HG03039 (cell line): ENCODE measurements at regions not wholly inside any gene's neighbourhood (a gene's known extent, or its start where the extent isn't known, plus 50 kb on each side); places are given as distances from the start of the nearest gene placed in this dataset.
"Not testable (repeated sequence)": the region's sequence is repeated elsewhere in the genome, so short reads cannot be mapped to it uniquely, and the experiment has no call there.

ENCODE experiments used
- ATAC-seq: cut with Tn5 transposase; IDR thresholded peaks from one replicate; pipeline ENCODE4 v1.9.1; 2021; ENCODE audit warnings: mild to moderate bottlenecking, moderate library complexity; ENCODE audit not compliant: unreplicated experiment

DNA sequence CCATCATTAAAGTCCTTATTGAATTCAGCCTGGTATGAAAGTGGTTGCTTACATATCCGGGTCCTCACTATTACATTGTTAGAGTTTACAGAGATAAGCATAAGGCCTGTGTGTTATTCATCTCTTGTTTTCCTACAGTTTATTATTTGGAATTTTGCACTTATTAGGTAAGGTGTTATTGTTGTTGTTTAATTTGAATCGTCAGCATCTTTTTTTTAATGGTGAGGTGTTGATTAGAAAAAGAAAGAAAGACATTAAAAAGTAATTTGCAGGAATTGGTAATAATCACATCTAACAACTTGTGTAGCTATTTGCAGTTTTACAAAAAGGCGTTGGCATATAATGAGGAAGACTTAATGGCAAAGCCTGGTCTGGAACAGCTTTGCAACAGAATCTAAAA is 158.6 kb downstream of the SAMD5 start:
- ATAC-seq: no peak

- ATAC-seq: no peak
Observed at GRCh38 chr6:147674099-147674498, 165.6 kb downstream of the SAMD5 start.

GRCh38 chr6:147674794-147675193 is 166.3 kb downstream of the SAMD5 start:
- no peak for ATAC-seq

DNA sequence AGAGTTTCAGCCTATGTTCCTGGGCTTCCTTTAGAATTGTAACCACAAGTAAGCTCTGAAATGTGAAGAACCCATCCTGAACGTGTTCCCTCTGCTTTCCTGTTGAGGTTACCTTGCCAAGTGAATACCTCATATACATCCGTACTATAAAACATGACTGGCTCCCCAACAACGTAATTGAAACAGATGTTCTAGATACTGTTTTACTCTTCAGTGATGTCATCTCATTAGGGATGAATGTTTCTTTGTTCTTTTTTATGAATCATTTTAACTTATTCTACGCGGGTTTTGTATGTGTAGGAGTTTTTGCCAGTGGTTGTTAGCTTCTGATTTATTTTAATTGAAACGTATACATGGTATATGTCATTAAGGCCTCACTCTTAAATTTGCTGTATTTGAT is 166.8 kb downstream of the SAMD5 start:
- no peak for ATAC-seq

DNA sequence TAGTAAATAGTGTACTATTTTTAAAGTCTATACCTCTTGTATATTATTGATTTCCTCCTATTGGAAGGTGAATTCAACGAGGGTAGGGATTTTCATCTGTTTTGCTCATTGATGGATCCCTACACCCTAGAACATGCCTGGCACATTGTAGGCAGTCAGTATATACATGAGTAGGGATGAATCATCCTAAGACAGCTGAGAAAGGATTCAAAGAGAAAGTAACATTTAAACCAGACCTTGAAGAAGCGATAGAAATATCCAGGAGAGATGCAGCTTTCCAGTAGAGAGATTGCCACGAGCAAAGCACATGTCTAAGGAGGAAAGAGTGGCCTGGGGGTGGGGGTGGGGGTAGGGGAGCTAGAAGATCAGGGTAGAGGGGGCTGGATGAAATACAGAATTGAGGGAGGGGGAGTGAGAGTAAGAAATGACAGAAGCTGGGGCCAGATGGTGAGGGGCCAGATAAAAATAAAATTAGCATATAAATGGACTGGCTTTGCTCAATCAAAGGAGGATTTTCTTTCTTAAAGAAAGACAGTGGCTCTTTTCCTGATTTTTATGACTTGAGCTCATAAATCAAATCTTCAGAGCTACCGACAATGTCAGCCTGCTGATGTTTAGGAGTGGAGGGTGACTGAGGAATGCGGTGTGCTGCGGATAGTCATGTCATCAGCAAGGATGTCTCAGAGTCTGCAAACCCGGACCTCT is 168.2 kb downstream of the SAMD5 start:
- no peak for ATAC-seq

DNA sequence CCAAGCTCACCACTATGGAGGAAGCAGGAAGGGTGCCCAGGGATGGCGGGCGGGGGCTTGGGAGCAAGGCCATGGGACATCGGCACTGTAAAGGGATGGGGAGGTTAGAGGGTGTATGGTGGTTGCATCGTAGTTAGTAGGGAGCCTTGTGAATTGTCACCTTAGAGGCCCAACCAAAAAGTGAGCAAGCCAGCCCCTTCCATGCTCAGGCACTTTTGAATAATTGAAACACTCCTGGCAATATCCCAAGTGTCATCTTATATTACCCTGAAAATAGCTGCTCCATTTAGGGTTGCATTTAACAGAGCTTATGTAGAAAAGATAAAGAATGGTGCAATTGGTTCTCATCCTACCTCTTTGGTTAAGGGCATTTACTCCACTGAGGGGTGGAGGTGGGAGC is 169.2 kb downstream of the SAMD5 start:
- no peak for ATAC-seq

DNA sequence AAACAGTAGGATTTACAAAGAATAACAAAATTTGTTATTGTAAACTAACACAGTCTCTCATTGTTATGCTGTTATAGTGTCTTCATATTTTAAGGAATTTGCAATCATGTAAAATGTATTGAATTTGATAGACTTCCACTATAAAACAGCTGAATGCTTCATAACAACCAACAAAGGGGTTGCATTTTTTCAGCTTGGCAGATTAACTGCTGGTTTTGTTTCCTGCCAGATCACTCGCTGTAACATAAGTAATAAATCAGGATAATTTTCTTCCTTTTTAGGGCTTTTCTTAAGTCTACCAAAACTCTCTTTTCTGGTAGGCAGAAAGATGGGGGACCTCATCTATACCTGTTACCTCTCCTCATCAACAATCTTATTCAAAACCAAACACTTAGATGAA is 169.8 kb downstream of the SAMD5 start:
- ATAC-seq: no peak

DNA sequence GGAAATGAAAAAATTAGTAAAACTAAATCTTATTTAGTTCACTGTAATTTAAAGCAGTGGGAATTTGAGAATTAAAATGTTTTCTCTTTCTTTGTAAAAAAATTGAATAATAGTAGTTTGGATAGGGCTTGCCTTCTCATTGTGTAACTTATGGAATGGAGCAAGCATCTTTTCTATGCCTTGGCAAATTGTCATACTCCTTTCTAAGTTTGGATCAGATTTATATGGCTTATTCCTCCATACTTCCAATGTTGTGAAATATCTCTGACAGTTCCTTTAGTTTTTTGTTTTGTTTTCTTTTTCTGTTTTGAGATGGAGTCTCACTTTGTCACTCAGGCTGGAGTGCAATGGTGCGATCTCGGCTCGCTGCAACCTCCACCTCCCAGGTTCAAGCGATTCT is 176.4 kb downstream of the SAMD5 start:
- no peak for ATAC-seq

- ATAC-seq: no peak
Observed at GRCh38 chr6:147689398-147689797, 180.9 kb downstream of the SAMD5 start.

GRCh38 chr6:147691446-147691845 is 183.0 kb downstream of the SAMD5 start:
- no peak for ATAC-seq

DNA sequence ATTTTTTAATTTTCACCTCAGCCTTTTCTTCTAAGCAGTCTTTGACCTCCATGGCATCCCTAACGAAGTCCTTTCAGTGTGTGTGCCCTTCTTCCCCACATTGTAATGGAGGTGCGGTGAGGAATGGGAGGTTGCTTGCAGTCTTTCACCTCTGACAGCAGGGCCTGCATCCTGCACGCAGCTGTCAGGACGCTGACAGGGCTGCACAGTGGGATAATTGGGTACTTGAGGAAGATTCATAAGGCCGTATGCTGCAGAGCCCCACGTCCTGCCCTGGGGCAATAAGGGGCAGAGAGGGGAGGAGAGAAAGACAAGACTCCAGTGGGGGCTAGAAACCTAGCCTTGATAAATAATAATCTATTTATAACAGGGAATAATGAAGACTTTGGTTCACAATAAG is 184.7 kb downstream of the SAMD5 start:
- no peak for ATAC-seq

DNA sequence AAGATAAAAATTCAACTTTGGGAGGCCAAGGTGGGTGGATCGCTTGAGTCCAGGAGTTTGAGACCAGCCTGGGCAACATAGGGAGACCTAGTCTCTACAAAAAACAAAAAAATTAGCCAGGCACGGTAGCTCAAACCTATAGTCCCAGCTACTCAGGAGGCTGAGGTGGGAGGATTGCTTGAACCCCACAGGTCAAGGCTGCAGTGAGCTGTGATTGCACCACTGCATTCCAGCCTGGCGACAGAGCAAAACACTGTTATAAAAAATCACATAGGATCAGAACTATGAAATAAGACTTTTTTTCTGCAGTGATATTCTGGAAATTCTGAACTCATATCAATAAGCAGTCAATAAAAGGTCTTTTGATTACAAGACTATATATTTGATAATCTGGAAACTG is 186.1 kb downstream of the SAMD5 start:
- ATAC-seq: not testable (repeated sequence)

DNA sequence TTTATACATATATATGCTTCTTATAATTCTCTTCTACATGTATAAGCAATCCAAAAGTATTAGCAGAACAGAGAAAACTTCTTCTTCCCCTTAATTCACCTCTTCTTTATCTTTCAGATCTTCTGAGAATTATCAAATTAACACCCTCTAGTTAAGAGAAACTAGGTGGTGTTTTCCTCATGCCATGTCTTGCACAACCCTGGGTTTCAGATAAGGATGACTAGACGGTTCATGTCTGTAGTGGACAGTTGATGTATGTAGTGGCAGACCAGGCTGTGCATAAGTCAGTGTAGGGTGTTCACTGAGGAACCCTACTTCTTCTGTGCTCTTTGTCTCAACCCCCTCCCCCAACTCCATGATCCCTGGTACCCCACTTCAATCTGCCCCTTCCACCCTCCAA is 187.3 kb downstream of the SAMD5 start:
- ATAC-seq: no peak

DNA sequence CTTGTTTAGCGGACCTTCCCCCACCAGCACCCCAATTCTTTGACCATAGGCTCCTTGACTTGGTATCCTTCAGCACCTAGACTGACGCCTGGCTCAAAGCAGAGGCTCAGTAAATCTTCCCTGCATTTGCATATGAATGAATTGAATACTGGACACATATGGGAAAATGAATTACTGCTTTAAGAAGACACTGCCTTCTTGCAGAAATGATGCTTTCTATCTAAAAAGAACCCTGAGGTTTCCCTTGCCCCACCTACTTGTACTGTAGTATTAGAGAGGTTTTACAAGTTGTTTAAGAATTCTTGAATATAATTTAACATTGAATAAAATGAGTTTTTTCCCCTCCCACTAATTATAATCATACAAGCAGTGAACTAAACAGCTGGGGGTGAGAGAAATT is 190.7 kb downstream of the SAMD5 start:
- no peak for ATAC-seq

DNA sequence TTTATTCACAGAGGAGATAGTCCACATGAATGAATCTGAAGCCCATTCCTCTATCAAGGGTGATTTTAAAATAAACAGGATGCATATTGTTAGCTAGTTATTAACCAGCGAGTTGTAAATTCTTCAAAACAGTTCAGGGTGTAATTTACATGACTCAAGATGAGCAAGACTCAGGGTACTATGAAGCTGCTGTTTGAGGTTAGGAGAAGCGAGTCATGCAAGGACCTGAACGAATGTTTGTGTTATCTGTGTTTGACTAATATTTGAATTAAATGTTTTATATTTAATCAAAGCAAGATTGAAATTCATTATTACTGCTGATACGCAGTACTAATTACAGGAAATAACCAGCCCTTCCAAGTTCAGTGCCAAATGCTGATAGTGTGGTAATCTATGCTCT is 191.1 kb downstream of the SAMD5 start:
- no peak for ATAC-seq

GRCh38 chr6:147700436-147701209 is 192.1 kb downstream of the SAMD5 start:
- ATAC-seq: no peak

GRCh38 chr6:147704691-147705090 is 196.2 kb downstream of the SAMD5 start:
- ATAC-seq: no peak

DNA sequence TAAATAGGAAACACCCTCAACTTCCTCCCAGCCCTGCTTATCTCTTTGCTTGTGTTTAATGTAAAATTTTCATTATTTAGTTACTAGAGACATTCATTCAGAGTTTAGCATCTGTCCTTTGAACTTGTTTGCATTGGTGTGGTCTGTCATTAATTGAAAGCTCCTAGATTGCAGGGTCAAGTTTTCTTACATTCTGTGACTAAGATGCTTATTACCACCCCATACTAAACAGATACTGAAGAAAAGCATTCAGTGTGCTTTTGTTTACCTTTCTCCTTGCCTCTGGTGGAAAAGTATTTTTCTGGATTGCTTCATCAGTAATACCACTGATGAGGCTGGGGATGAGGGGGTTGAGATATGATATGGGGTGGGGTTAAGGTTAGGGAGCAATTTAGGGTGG is 199.0 kb downstream of the SAMD5 start:
- no peak for ATAC-seq

DNA sequence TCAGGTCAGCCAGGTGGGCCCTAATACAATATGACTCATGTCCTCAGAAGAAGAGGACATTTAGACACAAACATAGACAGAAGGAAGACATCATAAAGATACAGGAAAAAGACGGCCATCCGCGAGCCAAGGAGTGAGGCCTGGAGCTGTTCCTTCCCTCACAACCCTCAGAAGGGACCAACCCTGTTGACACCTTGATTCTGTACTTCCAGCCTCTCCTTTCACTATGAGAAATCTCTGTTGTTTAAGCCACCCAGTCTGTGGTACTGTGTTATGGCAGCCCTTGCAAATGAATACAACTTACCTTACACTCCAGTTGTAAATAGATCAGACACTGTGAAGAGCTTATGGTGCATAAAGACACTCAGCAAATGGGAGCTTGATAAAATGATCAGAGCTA is 199.7 kb downstream of the SAMD5 start:
- ATAC-seq: no peak

- ATAC-seq: no peak
Observed at GRCh38 chr6:147709396-147710272, 201.1 kb downstream of the SAMD5 start.

DNA sequence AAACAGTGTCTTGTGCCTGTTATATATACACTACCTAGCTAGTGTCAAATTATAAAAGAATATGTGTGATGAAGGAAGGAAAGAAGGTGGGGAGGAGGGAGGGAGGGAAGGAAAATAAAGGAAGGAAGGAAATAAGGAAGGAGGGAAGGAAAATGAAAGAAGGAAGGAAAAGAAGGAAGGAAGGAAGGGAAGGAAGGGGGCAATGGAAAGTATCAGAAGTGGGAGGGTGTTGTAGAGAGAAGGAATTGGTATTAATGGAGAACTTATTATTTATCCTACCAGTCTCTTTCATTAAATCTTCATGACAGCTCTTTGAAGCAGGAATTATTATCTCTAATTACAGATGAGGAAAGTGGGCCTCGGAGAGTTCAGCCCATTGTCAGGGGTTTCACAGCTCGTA is 202.4 kb downstream of the SAMD5 start:
- no peak for ATAC-seq

DNA sequence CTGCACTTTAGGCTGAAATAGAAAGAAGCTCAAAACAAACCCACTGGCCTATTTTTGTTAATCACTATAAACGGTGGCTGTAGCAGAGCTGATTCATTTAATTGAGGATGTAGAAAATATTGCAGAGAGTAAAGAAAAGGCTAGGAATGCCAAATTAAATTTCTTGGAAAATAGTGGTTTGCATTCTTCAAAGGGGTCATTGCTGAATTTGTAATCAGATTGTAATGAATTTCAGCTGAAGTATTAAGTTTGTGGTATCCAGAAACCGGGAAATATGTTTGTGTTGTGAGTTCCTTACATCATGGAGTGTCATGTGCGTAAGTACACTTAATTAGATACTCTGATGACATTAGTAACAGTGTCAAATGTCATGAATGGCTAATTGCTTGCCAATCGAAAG is 203.0 kb downstream of the SAMD5 start:
- no peak for ATAC-seq
